Glutamatergic neuron (in vitro differentiated cells): ENCODE measurements at regions not wholly inside any gene's neighbourhood (a gene's known extent, or its start where the extent isn't known, plus 50 kb on each side); places are given as distances from the start of the nearest gene placed in this dataset.

Experiments used
- DNase-seq: peaks from one replicate; pipeline ENCODE4 v3.0.0; 2022
- H3K27ac Mint-ChIP-seq: one replicate; pipeline ENCODE4 v1.8.0; 2020; ENCODE audit warnings: mild to moderate bottlenecking, mixed read lengths, inconsistent platforms; ENCODE audit not compliant: unreplicated experiment
- H3K27me3 Mint-ChIP-seq: one replicate; pipeline ENCODE4 v1.8.0; 2020; ENCODE audit warnings: mild to moderate bottlenecking, moderate library complexity, mixed read lengths, inconsistent platforms; ENCODE audit not compliant: unreplicated experiment
- H3K36me3 Mint-ChIP-seq: one replicate; pipeline ENCODE4 v1.8.0; 2020; ENCODE audit warnings: mild to moderate bottlenecking, mixed read lengths, inconsistent platforms; ENCODE audit not compliant: unreplicated experiment
- H3K4me1 Mint-ChIP-seq: one replicate; pipeline ENCODE4 v1.8.0; 2020; ENCODE audit warnings: mild to moderate bottlenecking, low read depth, mixed read lengths, inconsistent platforms; ENCODE audit not compliant: unreplicated experiment
- H3K4me3 Mint-ChIP-seq: one replicate; pipeline ENCODE4 v1.8.0; 2020; ENCODE audit warnings: mild to moderate bottlenecking, mixed read lengths, inconsistent platforms; ENCODE audit not compliant: unreplicated experiment
- H3K9me3 Mint-ChIP-seq: one replicate; pipeline ENCODE4 v1.8.0; 2020; ENCODE audit warnings: mild to moderate bottlenecking, moderate library complexity, mixed read lengths, inconsistent platforms; ENCODE audit not compliant: unreplicated experiment
- TF ChIP-seq, protein P1 (sequence below): fragments of 200-600 bp; sonication (generic); IDR thresholded peaks from one replicate; pipeline ENCODE4 v1.5.0; 2021; ENCODE audit not compliant: partially characterized antibody, unreplicated experiment

DNA sequence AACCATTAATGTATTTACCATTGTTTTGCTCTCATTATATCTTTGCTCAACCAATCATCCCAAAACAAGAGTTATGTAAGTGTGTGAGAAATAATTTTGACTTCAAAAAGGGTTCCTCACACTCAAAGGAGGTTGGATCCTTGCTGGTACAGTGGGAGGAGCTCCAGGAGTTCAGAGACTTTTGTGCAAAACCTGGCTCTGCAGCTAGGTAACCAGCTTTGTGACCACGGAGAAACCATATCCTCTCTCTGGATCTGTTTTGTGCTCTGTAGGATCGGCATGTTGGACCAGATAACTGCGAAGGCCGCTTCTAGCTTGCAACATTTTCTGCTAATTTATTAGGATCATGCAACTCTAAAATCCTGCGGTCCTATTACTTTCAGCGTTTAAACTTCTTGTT lies 128.6 kb upstream of the LIPC start:
- Mint-ChIP-seq H3K36me3 (no peaks in the 10 kb centered on the region), H3K27me3 (no peaks in the 10 kb centered on the region), H3K4me3 (no peak overlapping the region), H3K27ac (no peak overlapping the region), H3K9me3 (no peaks in the 10 kb centered on the region), H3K4me1 (peaks cover 4% of the 10 kb centered on the region)
- TF ChIP-seq, protein P1, sequence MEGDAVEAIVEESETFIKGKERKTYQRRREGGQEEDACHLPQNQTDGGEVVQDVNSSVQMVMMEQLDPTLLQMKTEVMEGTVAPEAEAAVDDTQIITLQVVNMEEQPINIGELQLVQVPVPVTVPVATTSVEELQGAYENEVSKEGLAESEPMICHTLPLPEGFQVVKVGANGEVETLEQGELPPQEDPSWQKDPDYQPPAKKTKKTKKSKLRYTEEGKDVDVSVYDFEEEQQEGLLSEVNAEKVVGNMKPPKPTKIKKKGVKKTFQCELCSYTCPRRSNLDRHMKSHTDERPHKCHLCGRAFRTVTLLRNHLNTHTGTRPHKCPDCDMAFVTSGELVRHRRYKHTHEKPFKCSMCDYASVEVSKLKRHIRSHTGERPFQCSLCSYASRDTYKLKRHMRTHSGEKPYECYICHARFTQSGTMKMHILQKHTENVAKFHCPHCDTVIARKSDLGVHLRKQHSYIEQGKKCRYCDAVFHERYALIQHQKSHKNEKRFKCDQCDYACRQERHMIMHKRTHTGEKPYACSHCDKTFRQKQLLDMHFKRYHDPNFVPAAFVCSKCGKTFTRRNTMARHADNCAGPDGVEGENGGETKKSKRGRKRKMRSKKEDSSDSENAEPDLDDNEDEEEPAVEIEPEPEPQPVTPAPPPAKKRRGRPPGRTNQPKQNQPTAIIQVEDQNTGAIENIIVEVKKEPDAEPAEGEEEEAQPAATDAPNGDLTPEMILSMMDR: no peak
- no peak for DNase-seq

DNA sequence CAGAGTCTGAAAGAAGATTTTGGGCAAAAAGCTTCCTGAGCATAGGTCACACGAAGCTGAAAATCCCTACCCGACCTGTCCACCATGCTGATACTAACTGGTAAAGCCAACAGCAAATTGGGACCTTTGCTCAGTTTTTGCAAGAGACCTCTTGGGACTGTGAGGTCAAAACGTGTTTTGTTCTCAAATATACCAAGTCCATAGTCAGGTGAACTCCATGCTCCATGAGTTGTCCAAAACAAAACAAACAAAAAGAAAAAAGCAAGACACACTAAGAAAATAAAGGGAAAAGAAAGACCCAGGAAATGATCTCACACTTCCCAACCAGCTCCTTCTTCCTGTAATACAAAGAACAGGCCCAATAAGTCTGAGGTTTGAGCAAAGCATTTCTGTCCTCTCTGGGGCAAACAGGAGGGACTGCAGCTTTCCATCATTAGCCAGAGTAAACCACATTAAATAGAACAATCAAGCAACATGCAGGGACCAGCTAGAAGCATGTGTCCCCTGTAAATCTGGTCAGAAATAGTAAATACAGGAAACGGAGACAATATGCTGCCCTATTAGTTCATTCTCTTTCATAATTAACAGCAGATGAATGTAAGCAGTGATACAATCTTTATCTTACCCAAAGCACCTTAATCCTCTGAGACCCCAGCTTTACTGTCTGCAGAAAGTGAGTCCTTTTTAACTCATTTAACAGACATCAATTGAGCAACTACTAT lies 125.0 kb upstream of the LIPC start:
- Mint-ChIP-seq H3K9me3 (no peaks in the 10 kb centered on the region), H3K36me3 (no peaks in the 10 kb centered on the region), H3K27me3 (no peaks in the 10 kb centered on the region), H3K4me1 (peaks cover 4% of the 10 kb centered on the region), H3K27ac (no peak overlapping the region), H3K4me3 (no peak overlapping the region)
- DNase-seq: no peak
- TF ChIP-seq, protein P1: no peak

DNA sequence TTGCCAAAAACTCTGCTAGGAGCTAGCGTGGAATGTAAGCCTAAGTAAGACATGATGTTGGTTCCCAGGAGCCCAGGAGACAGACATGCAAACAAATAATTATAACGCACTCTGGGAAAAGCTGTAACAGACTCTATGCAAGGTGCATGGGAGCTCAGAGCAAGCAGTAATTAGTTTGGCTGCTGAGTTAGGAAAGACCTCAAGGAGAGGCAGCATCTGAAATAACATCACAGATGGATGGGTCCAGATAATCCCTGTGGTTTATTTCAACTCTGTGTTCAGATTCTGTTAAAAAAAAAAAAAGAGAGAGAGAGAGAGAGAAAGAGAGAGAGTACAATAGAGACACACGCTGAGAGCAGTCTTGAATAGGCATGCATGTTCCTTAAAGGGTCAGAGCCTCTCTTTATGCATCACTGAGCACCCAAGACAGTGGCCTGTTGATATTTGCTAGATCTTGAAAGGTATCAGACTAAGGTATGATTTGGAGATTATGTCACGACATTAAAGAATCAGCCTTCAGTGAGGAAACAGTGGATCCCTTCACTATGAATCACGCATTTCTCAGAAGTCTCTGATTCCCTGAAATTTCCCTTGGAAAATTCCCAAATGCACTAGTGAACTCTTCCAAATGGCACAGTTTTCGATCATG lies 124.4 kb upstream of the LIPC start:
- no peak for DNase-seq
- TF ChIP-seq, protein P1: no peak
- Mint-ChIP-seq H3K27ac (no peak overlapping the region), H3K4me3 (no peak overlapping the region), H3K27me3 (no peaks in the 10 kb centered on the region), H3K36me3 (no peaks in the 10 kb centered on the region), H3K9me3 (no peaks in the 10 kb centered on the region), H3K4me1 (peaks cover 4% of the 10 kb centered on the region)

DNA sequence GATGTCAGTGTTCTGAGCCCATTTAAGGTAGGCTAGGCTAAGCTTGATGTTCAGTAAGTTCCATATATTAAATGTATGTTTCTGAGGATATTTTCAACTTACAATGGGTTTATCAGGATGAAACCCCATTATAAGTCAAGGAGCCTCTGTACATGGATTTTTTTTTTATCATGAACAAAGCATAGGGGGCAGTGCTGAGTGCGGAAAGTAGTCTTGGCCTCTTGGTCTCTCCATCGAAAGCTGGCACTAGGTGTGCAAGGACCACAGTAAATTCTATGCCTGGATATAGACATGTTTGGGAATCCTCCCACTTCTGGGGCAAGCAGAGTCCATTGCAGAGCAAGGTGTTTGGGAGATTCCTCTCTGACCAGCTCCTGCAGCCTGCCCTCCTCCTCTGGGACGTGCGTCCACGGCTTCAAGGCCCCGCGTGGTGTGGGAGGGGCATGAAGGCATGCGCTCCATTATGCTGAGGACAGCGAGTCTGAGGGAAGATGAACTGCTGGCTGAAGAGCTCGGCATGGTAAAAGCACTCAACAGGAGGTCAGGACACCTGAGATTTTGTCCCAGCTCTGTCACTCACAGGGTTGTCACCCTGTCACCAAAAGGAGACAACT lies 122.9 kb upstream of the LIPC start:
- no peaks in the 10 kb centered on the region for H3K36me3 Mint-ChIP-seq
- no peak overlapping the region for H3K4me3 Mint-ChIP-seq
- H3K27me3 Mint-ChIP-seq: no peaks in the 10 kb centered on the region
- H3K4me1 Mint-ChIP-seq: peaks cover 4% of the 10 kb centered on the region
- TF ChIP-seq, protein P1: no peak
- no peak for DNase-seq
- no peak overlapping the region for H3K27ac Mint-ChIP-seq
- no peaks in the 10 kb centered on the region for H3K9me3 Mint-ChIP-seq
